Glutamatergic neuron (in vitro differentiated cells): ENCODE measurements at regions not wholly inside any gene's neighbourhood (a gene's known extent, or its start where the extent isn't known, plus 50 kb on each side); places are given as distances from the start of the nearest gene placed in this dataset.

Experiments
- DNase-seq: peaks from one replicate; pipeline ENCODE4 v3.0.0; 2022
- H3K27ac Mint-ChIP-seq: one replicate; pipeline ENCODE4 v1.8.0; 2020; ENCODE audit warnings: mild to moderate bottlenecking, mixed read lengths, inconsistent platforms; ENCODE audit not compliant: unreplicated experiment
- H3K27me3 Mint-ChIP-seq: one replicate; pipeline ENCODE4 v1.8.0; 2020; ENCODE audit warnings: mild to moderate bottlenecking, moderate library complexity, mixed read lengths, inconsistent platforms; ENCODE audit not compliant: unreplicated experiment
- H3K36me3 Mint-ChIP-seq: one replicate; pipeline ENCODE4 v1.8.0; 2020; ENCODE audit warnings: mild to moderate bottlenecking, mixed read lengths, inconsistent platforms; ENCODE audit not compliant: unreplicated experiment
- H3K4me1 Mint-ChIP-seq: one replicate; pipeline ENCODE4 v1.8.0; 2020; ENCODE audit warnings: mild to moderate bottlenecking, low read depth, mixed read lengths, inconsistent platforms; ENCODE audit not compliant: unreplicated experiment
- H3K4me3 Mint-ChIP-seq: one replicate; pipeline ENCODE4 v1.8.0; 2020; ENCODE audit warnings: mild to moderate bottlenecking, mixed read lengths, inconsistent platforms; ENCODE audit not compliant: unreplicated experiment
- H3K9me3 Mint-ChIP-seq: one replicate; pipeline ENCODE4 v1.8.0; 2020; ENCODE audit warnings: mild to moderate bottlenecking, moderate library complexity, mixed read lengths, inconsistent platforms; ENCODE audit not compliant: unreplicated experiment
- CTCF ChIP-seq: fragments of 200-600 bp; sonication (generic); IDR thresholded peaks from one replicate; pipeline ENCODE4 v1.5.0; 2021; ENCODE audit not compliant: partially characterized antibody, unreplicated experiment

DNA sequence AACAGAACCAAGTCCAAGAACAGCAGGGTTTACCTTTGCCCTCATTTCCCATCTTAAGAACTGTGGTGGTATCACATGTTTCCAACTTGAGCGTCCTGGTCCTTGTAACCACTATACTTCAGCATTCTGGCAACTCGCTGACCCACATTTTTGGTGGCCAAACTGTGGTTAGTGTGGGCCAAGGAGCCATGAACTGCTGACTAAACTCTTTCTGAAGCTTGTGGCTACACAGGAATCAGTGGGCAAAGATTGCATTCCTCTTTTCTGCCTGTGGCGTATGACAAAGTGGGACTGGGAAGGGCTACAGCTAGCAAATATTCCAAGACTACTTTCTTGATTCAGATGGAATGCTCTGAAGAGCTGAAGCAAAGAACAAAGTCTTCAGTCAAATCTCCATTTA lies 106.3 kb upstream of the MID1 start:
- Mint-ChIP-seq H3K27ac (no peak overlapping the region), H3K27me3 (no peaks in the 10 kb centered on the region), H3K4me1 (no peaks in the 10 kb centered on the region)

DNA sequence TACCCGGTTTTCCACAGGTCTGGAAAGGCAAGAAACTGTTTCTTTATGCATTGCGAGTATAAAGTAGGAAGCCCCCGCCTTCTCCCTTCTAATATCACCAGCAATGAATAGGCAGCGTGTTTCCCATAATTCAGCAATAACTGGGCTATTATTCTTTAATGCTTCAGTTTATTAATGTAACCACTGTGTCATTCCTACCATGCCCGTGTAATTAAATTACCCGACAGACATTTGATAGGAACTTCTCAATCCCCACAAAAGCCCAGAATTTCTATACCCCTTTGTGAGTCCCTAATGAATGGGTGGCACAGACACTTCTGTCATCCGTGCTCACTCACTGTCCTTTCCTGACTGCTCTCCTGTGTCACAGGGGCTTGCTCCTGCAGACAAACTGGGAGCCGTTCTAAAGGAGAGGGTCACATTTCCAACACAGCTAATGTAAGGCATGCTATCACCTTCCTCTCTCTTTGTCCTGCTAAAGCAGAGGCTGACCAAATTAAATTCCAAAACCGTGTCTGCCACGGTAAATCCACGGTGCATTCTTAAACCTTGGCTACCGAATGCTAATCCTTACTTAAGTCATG lies 108.5 kb upstream of the MID1 start:
- no peak for DNase-seq
- no peak overlapping the region for H3K4me3 Mint-ChIP-seq
- H3K27me3 Mint-ChIP-seq, result no peaks in the 10 kb centered on the region
- H3K9me3 Mint-ChIP-seq, result no peaks in the 10 kb centered on the region
- no peaks in the 10 kb centered on the region for H3K4me1 Mint-ChIP-seq
- H3K27ac Mint-ChIP-seq, result no peak overlapping the region
- no peak for TF ChIP-seq CTCF
- no peaks in the 10 kb centered on the region for H3K36me3 Mint-ChIP-seq

More for the DNA sequence above, 106.3 kb upstream of the MID1 start:
- DNase-seq, result no peak
- TF ChIP-seq CTCF, result no peak
- Mint-ChIP-seq H3K9me3 (no peaks in the 10 kb centered on the region), H3K4me3 (no peak overlapping the region), H3K36me3 (no peaks in the 10 kb centered on the region)

- no peak overlapping the region for H3K27ac Mint-ChIP-seq
- no peaks in the 10 kb centered on the region for H3K9me3 Mint-ChIP-seq
- H3K36me3 Mint-ChIP-seq, result no peaks in the 10 kb centered on the region
- DNase-seq, result no peak
- peaks cover 17% of the 10 kb centered on the region for H3K4me1 Mint-ChIP-seq
- H3K27me3 Mint-ChIP-seq, result no peaks in the 10 kb centered on the region
- TF ChIP-seq CTCF, result no peak
- no peak overlapping the region for H3K4me3 Mint-ChIP-seq
Measured at GRCh38 chrX:10739426-10739825, 119.0 kb upstream of the MID1 start.

GRCh38 chrX:10741003-10741402 lies 120.6 kb upstream of the MID1 start:
- no peaks in the 10 kb centered on the region for H3K36me3 Mint-ChIP-seq
- H3K4me1 Mint-ChIP-seq, result peaks cover 22% of the 10 kb centered on the region
- H3K27me3 Mint-ChIP-seq, result no peaks in the 10 kb centered on the region
- H3K9me3 Mint-ChIP-seq, result no peaks in the 10 kb centered on the region
- peak overlapping the region; percentile 25 for H3K4me3 Mint-ChIP-seq
- no peak for TF ChIP-seq CTCF
- H3K27ac Mint-ChIP-seq, result no peak overlapping the region
- DNase-seq, result no peak

DNA sequence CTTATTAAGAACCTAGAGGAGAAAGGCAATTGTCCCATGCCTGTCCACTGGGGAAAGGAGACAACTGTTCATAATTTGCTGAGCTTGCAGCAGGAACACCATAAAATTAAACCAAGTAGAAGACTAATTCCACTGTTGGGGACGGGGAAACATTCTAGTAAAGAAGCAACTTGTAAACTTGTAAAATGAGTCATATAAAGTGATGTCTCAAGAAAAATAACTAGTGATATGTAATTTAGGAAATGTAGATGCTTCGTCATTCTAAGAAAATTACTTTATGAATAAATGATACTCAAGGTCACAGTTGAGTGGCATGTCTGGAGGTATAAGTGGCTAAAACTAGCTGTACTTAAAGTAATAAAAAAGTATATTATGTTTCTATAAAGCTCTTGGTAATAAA lies 121.2 kb upstream of the MID1 start:
- no peak overlapping the region for H3K27ac Mint-ChIP-seq
- H3K36me3 Mint-ChIP-seq, result no peaks in the 10 kb centered on the region
- no peak for DNase-seq
- TF ChIP-seq CTCF, result no peak
- no peaks in the 10 kb centered on the region for H3K27me3 Mint-ChIP-seq
- H3K4me3 Mint-ChIP-seq, result no peak overlapping the region
- H3K4me1 Mint-ChIP-seq, result peaks cover 22% of the 10 kb centered on the region
- no peaks in the 10 kb centered on the region for H3K9me3 Mint-ChIP-seq
